Upper lobe of right lung (tissue), 1 donor: ENCODE measurements at regions not wholly inside any gene's neighbourhood (a gene's known extent, or its start where the extent isn't known, plus 50 kb on each side); places are given as distances from the start of the nearest gene placed in this dataset.

Experiments used
- ATAC-seq: fragments of 200-7000 bp; cut with Tn5 transposase; one replicate; pipeline ENCODE4 v1.9.1; 2020; ENCODE audit warnings: mild to moderate bottlenecking, moderate library complexity
- DNase-seq: peaks from one replicate; pipeline ENCODE4 v3.0.0-alpha.2; 2020
- H3K27ac ChIP-seq: fragments of 200-600 bp; one replicate; pipeline ENCODE4 v1.8.0; 2022
- H3K27me3 ChIP-seq: fragments of 200-600 bp; one replicate; pipeline ENCODE4 v1.8.0; 2022; ENCODE audit warnings: mild to moderate bottlenecking
- H3K36me3 ChIP-seq: fragments of 200-600 bp; one replicate; pipeline ENCODE4 v1.8.0; 2022
- H3K4me1 ChIP-seq: fragments of 200-600 bp; one replicate; pipeline ENCODE4 v1.8.0; 2022
- H3K4me3 ChIP-seq: fragments of 200-600 bp; one replicate; pipeline ENCODE4 v1.8.0; 2022; ENCODE audit warnings: mild to moderate bottlenecking
- H3K9me3 ChIP-seq: fragments of 200-600 bp; one replicate; pipeline ENCODE4 v1.8.0; 2022
- intact Hi-C: fragments of 100-400 bp; cut with DNase I; formaldehyde crosslinking; loops from one replicate; pipeline ENCODE4 v1.11.0; 2022
- TF ChIP-seq, protein P1 (sequence below): fragments of 200-600 bp; IDR thresholded peaks from one replicate; pipeline ENCODE4 v1.8.0; 2022; ENCODE audit warnings: antibody characterized with exemption
- donor health status: DM: no; HTN: yes; CAD: no; lungs with severe emphysema.

DNA sequence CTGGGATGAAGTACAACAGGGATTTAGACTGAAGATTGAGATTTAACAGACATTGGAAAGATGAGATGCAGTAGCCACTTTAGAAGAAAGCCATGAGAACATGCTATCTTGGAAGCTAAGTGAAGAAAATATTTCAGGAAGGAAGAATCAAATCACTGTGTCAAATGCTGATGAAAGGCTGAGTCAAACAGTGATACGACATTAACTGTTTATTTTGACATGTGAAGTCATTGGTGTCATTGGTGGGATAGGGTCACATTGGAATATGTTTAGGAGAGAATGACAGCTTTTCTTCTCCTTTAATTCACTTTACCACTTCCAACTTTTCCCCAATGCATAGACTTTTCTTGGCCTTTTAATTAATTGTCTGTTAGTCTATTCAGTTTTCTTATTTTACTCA, 653.0 kb upstream of the BOD1L1 start:
- TF ChIP-seq, protein P1, sequence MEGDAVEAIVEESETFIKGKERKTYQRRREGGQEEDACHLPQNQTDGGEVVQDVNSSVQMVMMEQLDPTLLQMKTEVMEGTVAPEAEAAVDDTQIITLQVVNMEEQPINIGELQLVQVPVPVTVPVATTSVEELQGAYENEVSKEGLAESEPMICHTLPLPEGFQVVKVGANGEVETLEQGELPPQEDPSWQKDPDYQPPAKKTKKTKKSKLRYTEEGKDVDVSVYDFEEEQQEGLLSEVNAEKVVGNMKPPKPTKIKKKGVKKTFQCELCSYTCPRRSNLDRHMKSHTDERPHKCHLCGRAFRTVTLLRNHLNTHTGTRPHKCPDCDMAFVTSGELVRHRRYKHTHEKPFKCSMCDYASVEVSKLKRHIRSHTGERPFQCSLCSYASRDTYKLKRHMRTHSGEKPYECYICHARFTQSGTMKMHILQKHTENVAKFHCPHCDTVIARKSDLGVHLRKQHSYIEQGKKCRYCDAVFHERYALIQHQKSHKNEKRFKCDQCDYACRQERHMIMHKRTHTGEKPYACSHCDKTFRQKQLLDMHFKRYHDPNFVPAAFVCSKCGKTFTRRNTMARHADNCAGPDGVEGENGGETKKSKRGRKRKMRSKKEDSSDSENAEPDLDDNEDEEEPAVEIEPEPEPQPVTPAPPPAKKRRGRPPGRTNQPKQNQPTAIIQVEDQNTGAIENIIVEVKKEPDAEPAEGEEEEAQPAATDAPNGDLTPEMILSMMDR = no peak
- intact Hi-C loops = no loop called here
- no peak for ATAC-seq

GRCh38 chr4:14284578-14284977, 657.1 kb upstream of the BOD1L1 start:
- intact Hi-C loops = no loop called here
- no peaks in the 10 kb centered on the region for H3K36me3 ChIP-seq
- no peak overlapping the region for H3K4me3 ChIP-seq
- no peak for DNase-seq
- TF ChIP-seq, protein P1 = no peak
- no peaks in the 10 kb centered on the region for H3K27me3 ChIP-seq
- no peaks in the 10 kb centered on the region for H3K4me1 ChIP-seq
- H3K9me3 ChIP-seq = no peaks in the 10 kb centered on the region
- ATAC-seq = no peak
- no peak overlapping the region for H3K27ac ChIP-seq

More for the DNA sequence above, 653.0 kb upstream of the BOD1L1 start:
- H3K27ac ChIP-seq = no peak overlapping the region
- no peaks in the 10 kb centered on the region for H3K36me3 ChIP-seq
- H3K9me3 ChIP-seq = no peaks in the 10 kb centered on the region
- no peaks in the 10 kb centered on the region for H3K27me3 ChIP-seq
- no peaks in the 10 kb centered on the region for H3K4me1 ChIP-seq
- DNase-seq = no peak
- H3K4me3 ChIP-seq = no peak overlapping the region

DNA sequence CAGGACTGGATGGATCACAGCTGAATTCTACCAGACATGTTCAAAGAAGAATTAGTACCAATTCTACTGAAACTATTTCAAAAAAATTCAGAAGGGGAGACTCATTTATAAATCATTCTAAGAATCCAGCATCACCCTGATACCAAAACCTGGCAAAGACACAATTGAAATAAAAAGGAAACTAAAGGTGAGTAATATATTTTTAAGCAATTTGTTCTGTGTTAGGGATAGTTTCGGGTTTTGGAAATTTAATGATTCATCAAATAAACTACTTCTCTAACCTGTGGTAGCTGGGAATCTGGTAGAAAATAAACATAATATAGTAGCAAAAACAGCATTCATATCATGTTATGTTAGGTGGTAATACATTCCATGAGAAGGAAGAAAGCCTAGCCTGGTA, 662.2 kb upstream of the BOD1L1 start:
- no peaks in the 10 kb centered on the region for H3K4me1 ChIP-seq
- H3K36me3 ChIP-seq = no peaks in the 10 kb centered on the region
- no peak for ATAC-seq
- no peak overlapping the region for H3K27ac ChIP-seq
- TF ChIP-seq, protein P1 = no peak
- H3K4me3 ChIP-seq = no peak overlapping the region
- no peaks in the 10 kb centered on the region for H3K9me3 ChIP-seq
- no peak for DNase-seq
- intact Hi-C loops = no loop called here
- no peaks in the 10 kb centered on the region for H3K27me3 ChIP-seq

GRCh38 chr4:14293582-14293981, 666.1 kb upstream of the BOD1L1 start:
- ATAC-seq (no peak), DNase-seq (no peak)
- Histone ChIP-seq H3K4me1 (no peaks in the 10 kb centered on the region), H3K36me3 (no peaks in the 10 kb centered on the region), H3K27ac (no peak overlapping the region), H3K27me3 (no peaks in the 10 kb centered on the region), H3K4me3 (no peak overlapping the region), H3K9me3 (no peaks in the 10 kb centered on the region)
- intact Hi-C loops = no loop called here
- TF ChIP-seq, protein P1 = no peak

DNA sequence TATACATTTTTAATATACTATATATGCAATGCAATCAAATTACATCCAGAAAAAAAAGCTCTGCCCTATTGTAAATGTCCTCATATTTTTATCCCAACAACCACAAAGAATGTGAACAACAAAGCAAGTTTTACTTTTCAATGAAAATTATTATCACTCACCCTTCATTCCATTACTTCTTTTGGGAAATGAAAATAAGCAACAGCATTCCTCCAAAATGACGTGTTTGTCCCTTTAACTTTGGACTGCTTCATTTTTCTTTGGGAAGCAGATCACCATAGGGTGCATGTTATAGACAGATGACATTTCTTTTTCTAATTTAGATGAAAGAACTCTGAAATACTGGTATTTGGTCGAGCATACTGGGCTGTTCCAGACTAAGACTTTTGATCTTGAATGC, 667.1 kb upstream of the BOD1L1 start:
- Histone ChIP-seq H3K4me3 (no peak overlapping the region), H3K27me3 (no peaks in the 10 kb centered on the region), H3K27ac (no peak overlapping the region), H3K4me1 (no peaks in the 10 kb centered on the region), H3K36me3 (no peaks in the 10 kb centered on the region), H3K9me3 (no peaks in the 10 kb centered on the region)
- no peak for ATAC-seq
- TF ChIP-seq, protein P1 = no peak
- no peak for DNase-seq
- intact Hi-C loops = no loop called here

- DNase-seq (no peak), ATAC-seq (no peak)
- Histone ChIP-seq H3K36me3 (no peaks in the 10 kb centered on the region), H3K27me3 (no peaks in the 10 kb centered on the region), H3K9me3 (no peaks in the 10 kb centered on the region), H3K27ac (no peak overlapping the region), H3K4me1 (no peaks in the 10 kb centered on the region), H3K4me3 (no peak overlapping the region)
- TF ChIP-seq, protein P1 = no peak
- intact Hi-C loops = no loop called here
These were observed 671.6 kb upstream of the BOD1L1 start for GRCh38 chr4:14299166-14299565.
